Astrocyte of the hippocampus (primary cell): ENCODE measurements at regions not wholly inside any gene's neighbourhood (a gene's known extent, or its start where the extent isn't known, plus 50 kb on each side); places are given as distances from the start of the nearest gene placed in this dataset.
A peak's percentile ranks its signal among the peaks of the same experiment; 100 is the strongest.

Source experiments
- DNase-seq: peaks from one replicate; pipeline ENCODE4 v3.0.0; 2011; ENCODE audit warnings: low read depth, low spot score

DNA sequence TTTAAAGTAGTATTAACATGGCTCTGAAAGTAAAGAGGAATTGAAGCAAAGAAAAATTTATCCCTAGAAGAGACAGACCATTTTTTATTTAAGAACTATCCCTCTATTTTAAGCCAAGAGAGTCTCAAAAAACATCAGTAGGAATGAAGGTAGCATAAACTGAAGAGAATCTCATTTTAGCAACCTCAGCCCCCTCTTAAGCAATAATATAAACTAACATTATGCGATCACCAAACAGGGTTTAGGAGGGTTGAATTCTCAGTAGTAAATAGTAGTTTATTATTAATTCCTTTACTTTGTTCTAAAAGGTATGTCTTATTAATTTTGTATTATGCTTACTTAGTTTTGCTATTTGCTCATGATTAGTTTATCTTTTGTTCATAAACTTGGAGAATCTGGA lies 287.4 kb downstream of the CDK5RAP2 start:
- DNase-seq: no peak

DNA sequence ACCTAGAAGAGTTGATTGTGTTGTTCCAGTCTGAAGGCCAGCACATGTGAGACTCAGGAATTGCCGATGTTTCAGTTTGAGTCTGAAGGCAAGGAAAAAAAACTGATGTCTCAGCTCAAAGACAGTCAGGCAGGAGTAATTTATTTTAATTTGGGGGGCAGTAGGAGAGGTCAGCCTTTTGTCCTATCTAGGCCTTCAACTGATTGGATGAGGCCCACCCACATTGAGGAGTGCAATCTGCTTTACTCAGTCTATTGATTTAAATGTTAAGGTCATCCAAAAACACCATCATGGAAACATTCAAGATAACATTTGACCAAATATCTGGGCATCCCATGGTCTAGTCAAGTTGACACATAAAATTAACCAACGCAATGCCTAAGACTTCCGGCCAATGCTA lies 288.9 kb downstream of the CDK5RAP2 start:
- DNase-seq: no peak

DNA sequence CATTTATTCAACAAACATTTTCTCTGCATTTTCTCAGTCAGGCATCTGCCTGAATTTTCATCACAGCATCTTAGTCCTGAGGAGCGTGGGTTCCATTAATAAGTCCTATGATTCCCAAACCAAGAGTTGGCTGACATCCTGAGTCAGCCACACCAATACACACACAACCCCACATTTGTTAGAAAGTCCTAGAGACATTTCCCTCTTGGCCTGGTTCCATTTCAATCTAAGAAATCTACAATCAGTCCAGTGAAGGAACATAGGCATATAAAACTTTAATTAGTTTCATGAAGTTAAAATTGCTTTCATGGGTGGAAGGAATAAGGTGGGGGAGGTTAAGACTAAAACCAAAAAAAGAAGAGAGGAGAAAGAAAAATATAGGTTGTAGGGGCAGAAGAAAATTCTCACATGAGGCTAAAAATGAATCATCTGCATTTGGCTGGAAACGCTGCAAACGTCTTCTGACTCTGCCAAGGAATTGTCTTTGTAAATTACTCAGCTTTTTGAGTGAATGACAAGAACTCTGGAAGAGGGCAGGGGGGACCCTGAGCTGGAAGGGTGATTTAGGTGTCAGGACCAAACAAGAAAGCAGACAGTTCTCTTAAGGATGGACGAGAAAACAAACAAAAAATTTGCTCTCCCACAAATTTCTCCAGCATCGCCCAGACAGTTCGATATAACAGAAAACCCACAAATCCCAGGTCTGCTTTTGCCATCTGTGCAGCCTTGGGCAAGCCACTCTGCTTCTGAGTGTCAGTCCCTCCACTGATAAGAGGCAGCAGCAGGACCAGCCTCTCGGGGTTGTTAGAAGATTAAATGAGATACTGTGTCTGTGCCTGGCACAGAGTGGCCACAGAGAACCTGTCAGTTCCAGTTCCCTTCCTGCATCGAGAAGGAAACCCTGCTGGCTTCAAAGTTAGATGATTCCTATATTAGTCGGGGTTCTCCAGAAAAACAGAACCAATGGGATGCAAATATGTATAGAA lies 289.7 kb downstream of the CDK5RAP2 start:
- peak; percentile 20 for DNase-seq

DNA sequence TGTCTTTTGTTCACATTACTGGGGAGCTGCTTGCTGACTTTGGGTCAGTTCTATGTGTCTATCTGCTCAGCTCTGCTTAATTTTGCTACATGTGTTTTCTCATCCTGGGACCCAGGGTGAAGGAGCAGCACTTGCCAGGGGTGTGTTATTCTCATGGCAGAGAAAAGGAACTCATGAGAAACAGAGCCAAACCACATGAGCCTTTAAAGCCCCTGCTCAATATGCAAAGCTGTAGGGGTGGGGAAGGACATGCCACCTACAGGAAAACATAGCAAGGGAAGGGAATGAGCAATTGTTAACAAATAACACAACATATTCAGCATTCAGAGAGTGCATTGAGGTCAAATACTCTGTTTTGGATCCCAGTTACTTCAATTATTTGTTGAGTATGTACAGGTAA lies 290.9 kb downstream of the CDK5RAP2 start:
- peak; percentile 48 for DNase-seq

DNA sequence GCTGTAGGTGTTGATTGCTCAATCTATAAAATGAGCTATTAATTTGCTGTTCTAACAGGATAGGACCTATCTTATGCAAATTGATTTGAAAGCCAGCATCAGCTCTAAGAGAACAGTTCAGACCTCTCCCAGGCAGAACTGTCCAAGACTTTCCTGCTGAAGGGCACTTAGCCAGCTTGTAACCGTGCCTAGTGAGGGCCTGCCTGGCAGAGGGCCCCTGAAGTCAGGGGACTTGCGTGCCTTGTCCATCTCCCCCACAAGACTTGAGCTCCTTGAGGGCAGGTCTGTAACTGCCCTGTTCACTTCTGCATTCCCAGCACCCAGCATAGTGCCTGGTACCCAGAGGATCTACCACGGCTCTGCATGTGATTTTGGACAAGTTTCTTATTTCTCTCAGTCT lies 293.4 kb downstream of the CDK5RAP2 start:
- DNase-seq: no peak

DNA sequence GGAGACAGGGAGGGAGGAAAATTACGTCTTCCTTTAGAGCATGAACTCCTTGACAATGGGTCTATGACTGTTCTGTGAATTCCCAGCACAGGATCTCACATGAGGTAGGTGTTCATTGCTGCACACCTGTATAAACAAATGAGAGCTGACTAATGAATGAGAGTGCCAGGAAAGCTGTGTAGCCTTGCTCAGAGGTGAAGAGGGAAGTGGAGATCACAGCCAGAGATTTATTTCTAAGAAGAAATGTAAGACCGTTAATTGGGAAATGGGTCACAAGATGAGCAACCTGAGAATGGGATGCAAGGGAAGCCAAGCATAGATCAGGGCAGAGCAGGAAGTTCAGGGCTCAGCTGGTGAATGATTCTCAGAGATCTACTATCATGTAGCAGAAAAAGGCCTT lies 295.1 kb downstream of the CDK5RAP2 start:
- no peak for DNase-seq

DNA sequence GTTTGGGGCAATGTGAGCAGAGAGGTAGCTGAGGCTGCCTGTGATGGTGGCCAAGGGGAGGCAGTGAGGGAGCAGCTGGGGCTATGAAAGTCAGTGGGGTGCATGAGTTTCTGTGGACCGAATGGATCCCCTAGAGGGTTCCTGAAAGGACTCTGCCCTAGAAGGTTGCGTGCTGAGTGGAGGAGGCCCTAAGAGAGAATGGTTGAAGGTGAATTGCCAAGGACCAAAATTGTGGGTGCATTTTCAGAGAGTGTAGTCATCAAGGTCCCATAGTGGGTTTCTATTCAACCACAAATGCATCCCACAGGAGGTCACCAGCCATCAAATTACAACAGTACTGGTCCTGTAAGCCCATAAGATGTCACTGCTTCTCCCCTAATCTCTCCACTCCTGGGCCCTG lies 298.3 kb downstream of the CDK5RAP2 start:
- DNase-seq: no peak

DNA sequence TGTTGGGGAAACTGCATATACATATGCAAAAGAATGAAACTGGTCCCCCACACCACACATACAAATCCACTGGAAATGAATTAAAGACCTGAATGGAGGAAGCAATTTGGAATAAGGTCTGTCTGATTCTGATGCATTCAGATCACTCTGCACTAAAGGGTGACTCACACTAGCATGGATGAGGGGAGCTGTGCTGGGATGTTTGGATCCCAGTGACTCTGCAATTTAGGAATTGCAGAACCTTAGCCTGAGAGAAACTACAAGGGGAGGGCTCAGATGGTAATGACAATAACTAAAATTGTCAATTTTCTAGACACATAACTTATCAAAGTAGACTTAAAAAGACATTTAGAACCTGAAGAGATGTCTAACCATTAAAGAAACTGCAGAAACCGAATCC lies 312.0 kb downstream of the CDK5RAP2 start:
- DNase-seq: no peak

DNA sequence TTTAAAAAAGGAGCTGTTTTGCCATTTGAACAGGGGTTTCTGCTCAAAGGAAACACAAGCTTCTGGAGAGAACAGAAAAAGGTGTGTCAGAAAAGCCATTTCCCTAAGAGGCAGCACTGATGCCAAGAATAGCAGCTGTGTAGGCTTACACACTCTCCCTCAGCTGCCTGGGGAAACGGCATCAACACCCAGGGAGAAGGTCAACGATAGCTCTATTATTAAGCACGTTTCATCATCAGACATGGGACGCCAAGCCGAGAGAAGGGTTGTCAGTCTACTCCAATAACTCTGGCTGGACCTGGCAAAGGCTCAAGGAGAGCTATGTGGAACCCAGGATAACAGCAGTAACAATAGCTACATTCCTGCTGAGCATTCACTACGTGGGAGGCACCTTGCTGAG lies 314.2 kb downstream of the CDK5RAP2 start:
- no peak for DNase-seq

DNA sequence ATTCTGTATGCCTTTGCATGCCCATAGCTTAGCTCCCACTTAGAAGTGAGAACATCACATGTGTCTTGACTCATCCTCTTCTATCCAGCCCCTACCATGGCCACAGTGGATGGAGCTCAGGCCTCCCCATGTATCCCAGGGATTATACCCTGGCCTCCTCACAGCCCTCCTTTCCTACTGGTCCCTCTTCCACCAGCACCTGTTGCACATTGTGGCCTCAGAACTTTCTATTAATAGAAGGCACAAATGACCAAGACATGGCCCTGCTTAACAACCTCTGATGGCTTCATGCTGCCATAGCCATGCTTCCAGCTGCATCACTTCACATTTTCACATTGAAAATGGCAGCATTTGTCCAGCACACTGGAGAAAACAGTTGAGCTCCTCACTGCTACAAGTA lies 315.4 kb downstream of the CDK5RAP2 start:
- no peak for DNase-seq

DNA sequence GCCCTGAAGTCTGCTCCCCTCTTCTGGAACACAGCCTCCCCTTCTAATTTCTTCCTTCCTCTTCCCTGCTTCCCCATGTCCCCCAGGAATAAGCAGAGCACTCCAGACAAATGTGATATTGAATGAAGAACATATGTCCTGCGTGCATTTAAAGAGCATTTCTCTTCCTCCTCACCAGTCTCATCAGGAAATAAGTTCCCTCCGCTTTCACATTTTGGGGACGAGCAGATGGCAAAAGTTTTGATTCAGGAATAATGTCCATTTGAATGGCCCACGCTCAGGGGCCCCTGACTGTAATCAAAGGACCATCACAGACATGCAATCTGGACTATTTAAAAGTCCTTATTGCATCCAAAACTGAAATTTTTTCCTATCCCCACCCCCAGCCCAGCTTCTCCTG lies 316.1 kb downstream of the CDK5RAP2 start:
- no peak for DNase-seq

DNA sequence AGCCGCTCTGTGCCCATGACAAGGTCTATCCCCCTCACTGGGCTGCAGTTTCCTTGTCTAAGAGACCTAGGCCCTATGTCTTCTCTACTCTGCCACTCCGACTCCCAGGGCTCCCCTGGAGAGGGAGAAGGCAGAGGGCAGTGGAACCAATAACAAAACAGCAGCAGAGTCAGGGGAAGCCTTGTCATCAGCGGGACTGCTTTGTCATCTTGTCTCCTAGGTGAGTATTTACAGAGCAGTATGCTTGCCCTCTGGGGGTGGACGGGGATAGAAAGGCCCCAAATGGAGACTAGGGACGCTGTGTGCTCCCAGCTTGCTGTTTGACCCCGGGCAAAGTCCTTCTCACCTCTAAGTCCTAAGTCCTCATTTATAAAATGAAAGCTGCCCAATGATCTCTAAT lies 318.5 kb downstream of the CDK5RAP2 start:
- no peak for DNase-seq

DNA sequence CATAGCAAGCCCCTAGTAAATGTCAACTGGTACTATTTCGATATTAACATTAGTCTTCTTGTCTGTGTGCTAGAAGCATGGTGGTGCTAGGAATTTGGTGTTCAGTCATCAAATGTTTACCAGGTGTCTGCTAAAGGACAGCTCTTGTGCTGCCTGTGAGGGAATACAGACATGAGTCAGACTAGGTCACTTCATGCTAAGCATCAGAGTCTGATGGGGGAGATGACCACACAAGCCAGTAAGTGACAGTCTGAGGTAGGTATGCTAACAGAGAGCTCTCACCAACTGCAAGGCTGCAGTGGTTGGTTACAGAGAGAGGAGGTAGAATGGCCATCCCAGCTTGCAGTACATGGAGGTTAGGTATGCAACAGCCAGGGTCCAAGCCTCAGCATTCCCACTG lies 320.9 kb downstream of the CDK5RAP2 start:
- DNase-seq: no peak

DNA sequence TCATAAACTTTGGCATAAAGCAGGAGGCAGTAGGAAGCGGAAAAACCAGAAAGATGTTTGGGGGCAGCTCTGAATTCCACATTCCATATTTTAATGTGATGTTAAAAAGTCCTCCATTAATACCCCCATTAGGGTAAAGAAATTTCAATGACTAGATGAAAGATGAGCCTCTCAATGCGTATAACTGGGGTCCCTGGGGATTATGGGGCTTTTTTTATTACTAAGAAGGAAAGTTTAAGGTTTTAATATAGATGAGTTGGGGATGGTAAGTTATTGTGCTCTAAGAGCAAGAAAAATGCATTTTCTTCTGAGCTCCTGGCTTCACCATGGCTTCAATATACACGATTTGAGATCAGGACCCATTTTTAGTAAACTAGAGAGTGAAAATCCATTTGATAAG lies 321.9 kb downstream of the CDK5RAP2 start:
- no peak for DNase-seq

DNA sequence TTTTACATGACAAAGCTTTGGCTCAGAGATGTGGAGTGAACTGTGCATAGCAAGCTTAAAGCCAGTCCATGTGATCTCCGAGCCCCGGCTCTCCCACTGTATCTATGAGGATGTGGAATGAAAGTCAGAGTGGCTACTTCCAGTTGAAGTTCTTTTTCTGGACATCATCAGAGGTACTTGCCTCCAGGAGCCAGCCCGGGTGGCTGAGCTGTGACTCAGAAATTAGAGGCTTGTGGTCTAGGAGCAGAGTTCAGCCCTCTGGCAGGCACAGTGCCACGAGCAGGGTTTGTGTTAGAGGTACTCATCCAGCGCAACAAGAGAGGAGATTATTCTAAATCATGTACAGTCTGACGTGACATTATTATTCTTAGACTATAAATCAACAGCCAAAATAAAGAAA lies 322.5 kb downstream of the CDK5RAP2 start:
- DNase-seq: peak; percentile 15

DNA sequence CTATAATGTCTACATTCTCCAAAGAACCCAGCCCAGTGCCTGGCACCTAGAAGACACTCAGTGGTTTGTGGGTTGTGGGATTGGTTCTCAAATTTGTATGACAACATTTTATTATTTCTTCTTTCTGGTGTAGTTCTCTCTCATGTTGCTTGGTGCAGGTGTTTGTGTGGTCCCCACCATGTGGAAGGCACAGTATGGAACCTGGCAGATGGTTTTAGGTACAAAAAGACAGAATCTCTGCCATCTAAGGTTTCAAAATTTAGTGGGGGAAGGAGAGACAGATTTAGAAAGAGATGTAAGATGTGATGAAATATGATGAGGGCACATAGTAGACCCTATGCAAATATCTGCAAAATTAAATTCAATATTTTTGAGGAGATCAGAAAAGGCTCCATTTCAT lies 323.8 kb downstream of the CDK5RAP2 start:
- DNase-seq: no peak

DNA sequence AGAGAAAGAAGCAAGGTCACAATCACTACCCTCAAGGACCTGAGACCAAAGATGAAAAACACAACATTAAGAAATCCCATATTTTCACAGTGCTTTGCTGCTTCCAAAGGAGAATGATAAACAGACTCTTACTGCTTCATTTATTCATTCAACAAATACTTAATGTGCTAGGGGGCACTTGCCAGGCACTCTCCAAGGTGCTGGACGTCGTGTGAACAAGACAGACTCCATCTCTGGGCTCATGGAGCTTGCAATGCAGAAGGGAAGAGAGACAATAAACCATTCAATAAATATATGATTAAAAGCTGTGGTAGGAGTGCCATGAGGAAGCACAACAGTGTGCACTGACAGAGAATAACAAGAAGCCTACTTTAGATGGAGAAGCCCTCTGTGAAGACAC lies 327.7 kb downstream of the CDK5RAP2 start:
- peak; percentile 34 for DNase-seq

DNA sequence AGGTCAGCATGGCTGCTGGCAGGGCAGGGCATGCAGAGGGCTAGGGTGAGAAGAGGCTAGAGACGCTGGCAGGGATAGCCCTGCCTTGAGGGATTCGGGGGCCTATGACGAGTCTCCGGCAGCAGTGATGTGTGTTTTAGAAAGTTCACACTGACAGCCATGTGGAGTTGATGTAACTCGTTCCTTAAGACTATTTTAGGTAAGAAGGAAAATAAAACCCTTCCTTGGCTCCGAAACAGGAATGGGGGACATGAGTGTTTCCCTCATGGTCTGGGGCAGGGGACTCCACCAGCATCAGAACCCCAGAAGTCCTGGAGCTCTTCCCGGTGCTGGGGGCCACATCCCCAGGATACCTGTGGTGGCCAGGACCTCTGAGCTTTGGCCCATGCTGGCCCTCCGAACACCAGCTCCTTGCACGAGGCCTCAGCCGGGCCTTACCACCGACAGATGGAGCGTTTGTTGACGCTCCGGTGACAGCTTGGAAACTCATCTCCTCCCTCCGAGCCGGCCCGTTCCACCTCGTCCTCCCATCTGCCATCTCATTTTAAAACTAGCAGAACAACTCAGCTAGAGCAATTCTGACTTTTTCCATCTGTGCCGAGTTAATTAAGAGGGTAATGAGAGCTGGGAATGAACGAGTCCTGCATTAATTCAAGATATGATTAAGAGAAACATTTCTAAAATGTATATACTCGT lies 337.7 kb downstream of the CDK5RAP2 start:
- no peak for DNase-seq

DNA sequence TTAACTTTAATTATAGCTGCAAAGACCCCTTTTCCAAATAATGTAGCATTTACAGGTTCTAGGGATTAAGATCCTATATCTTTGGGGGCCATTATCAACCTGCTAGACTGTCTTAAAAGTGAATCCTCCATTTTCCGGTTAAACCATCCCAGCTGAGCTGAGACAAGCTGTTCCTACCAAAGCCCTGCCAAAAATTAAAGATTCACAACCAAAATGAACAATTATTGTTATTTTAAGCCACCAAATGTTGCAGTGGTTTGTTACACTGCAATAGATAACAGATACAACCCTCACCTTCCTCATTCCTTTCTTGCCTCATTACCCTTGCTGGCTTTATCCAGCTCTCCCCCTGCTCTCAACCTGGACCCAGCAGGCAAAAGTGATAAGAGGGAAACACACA lies 343.4 kb downstream of the CDK5RAP2 start:
- DNase-seq: no peak

DNA sequence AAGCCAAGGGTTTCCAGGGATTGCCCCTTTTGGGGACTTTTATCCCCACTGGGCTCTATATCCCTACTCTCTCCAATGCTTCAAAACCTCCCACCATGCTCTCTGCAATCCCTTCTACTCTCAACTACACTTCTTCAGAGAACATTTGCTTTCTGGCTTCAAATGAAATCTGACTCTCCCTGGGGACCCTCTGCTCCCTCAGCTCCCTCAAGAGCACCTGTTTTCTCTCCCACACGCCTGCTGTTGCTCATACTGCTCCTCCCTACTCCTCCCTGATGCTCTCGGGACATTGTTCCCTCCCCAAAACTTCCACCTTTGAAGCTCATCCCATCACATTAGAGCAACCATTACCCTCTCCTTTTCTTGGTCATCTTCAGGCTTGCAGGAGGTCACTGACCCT lies 344.9 kb downstream of the CDK5RAP2 start:
- DNase-seq: no peak

DNA sequence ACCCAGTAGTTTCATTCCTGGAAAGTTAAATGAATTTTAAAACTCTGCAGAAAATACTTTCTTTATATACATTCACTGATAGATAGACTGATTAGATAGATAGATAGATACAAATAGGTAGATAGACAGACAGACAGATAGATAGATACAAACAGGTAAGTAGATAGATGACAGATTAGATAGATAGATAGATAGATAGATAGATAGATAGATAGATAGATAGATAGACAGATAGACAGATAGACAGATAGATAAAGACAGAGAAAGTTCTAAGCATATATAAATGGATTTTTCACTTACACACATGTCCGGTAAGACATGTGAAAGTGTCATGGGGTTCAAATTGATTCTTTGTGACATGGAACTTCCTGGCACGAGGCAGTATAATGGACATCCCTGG lies 349.7 kb downstream of the CDK5RAP2 start:
- no peak for DNase-seq

DNA sequence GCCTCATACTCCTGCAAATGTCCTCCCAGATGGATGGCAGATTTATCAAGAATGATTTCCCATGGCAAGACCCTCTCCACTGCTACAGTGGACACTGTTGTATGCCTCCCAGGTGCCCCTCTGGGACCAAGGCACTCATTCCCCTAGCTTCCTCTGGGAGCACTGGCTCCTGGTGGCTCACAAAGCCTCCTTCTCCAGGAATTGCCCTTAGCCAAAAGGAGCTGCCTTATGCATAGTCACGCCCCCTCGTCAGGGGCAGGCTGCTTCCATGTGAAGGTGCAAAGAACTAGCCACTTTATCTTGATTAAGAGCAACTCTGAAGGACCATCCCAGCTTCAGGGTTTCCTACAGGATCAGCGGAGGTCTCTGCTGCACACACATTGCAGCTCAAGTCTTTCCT lies 358.1 kb downstream of the CDK5RAP2 start:
- DNase-seq: no peak

DNA sequence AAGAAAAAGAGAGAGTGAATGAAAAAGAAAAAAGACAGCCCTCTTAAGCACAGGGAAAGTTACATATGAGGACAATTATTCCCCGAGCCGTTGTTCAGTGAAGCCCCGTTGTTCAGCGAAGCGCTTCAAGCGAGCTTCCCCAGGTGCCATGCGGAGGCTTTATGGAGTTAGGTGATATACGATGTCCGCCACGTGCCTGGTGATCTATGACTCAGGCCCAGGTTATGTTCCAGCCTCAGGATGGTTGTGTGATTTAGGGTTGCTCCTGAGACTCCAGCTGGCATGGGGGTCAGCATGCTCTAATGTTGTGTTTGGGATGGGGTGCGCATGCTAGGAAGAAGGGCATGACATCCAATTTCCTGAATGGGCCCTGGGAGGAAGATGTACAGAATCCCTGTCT lies 365.6 kb downstream of the CDK5RAP2 start:
- DNase-seq: no peak
